ENCODE measurements at regions not wholly inside any gene's neighbourhood (a gene's known extent, or its start where the extent isn't known, plus 50 kb on each side); places are given as distances from the start of the nearest gene placed in this dataset.

DNA sequence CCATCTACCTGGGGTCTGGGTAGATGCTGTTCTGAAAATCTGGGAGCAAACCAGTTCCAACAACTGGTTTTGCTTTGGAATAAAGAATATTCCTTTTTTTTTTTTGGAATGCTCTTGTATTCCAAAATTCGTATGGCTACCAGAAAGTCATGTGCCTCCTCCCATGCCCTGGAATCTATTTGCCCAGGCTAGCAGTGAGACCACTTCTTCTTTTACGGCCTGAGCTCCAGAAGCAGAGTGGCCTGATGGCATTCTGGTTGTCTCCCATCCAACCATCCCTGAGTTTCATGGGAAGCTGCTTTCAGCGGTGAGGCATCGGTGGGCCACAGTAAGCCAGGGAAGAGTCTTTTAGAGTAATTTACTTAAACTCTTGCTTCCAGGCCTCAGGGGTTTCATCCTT is 113.4 kb upstream of the RAB4A start:
- H3K9me3 ChIP-seq (ENCODE audit: low read length): no peaks in the 10 kb centered on the region
- no peak for ATAC-seq
- no peaks in the 10 kb centered on the region for H4K20me1 ChIP-seq (ENCODE audit: insufficient read depth, low read length)
- H3K4me1 ChIP-seq (ENCODE audit: insufficient read depth, low read length): peaks cover 54% of the 10 kb centered on the region
- BruUV-seq (replicated peaks): no TSS peak
- TF ChIP-seq AGO2 (optimal IDR thresholded peaks at IDR 0.05; ENCODE audit: low read depth, low read length) (no peak), PRPF4 (IDR thresholded peaks at IDR 0.05; ENCODE audit: low read depth, low read length, poor library complexity, severe bottlenecking) (no peak), ZNF234 (CRISPR knock-in tag; conservative IDR thresholded peaks at IDR 0.05) (no peak), RFX5 (IDR thresholded peaks at IDR 0.05; ENCODE audit: low read depth, low read length) (no peak), MIXL1 (CRISPR knock-in tag; IDR thresholded peaks at IDR 0.05) (no peak)
- in situ Hi-C loops (cut with HindIII; ENCODE audit: extremely low pct_ligation_motif_present, low pct_unique_long_range_greater_than_20kb): loop anchor here (5.0 to 10.0 kb wide), 2 partner anchors 420 to 463 kb away; partner anchors contain the start of gene RHOU
- WGBS (ENCODE audit: low lambda C conversion rate): 92% methylated on average over 4 of the region's 4 CpGs
- CTCF ChIA-PET (ENCODE audit: low intra/inter-chr PET ratio, low total read pairs): interaction anchor here (1.0 to 1.5 kb wide), 2 partner anchors 70 to 493 kb away, joined by 5 to 9 read pairs; no protein-coding TSS in a partner anchor
- H3K27me3 ChIP-seq (ENCODE audit: control insufficient read depth in 1 of 2, insufficient read depth in 2 of 2, low read length in 2 of 2): no peaks in the 10 kb centered on the region
- H3K27ac ChIP-seq (ENCODE audit: extremely low read length, insufficient read depth, low read length): no peak overlapping the region
- H3K4me2 ChIP-seq (ENCODE audit: low read depth, low read length): no peak overlapping the region
- no peak overlapping the region for H2AFZ ChIP-seq (ENCODE audit: low read length)
- DNase-seq (ENCODE audit: low spot score): no peak
- no peaks in the 10 kb centered on the region for H3K36me3 ChIP-seq (replicated peaks in 1 of 2; ENCODE audit: control insufficient read depth in 1 of 2, insufficient read depth in 2 of 2, low read length in 2 of 2)
- intact Hi-C loops (cut with micrococcal nuclease; ENCODE audit: unreplicated experiment): loop anchor here (1.0 to 2.0 kb wide), 2 partner anchors 421 to 493 kb away; no protein-coding TSS in a partner anchor
- POLR2A ChIA-PET: interaction anchor here (1.5 kb wide), 1 partner anchor 27 kb away, joined by 7 read pairs; no protein-coding TSS in a partner anchor
- no peak overlapping the region for H3K9ac ChIP-seq (ENCODE audit: insufficient read depth, low read depth, low read length)
- FAIRE-seq: no peak
- H3K79me2 ChIP-seq (ENCODE audit: insufficient read depth, low read length): no peaks in the 10 kb centered on the region
- H3K4me3 ChIP-seq (replicated peaks in 1 of 3; ENCODE audit: insufficient read depth in 1 of 3, low read depth in 2 of 3, low read length in 3 of 3): no peak overlapping the region

DNA sequence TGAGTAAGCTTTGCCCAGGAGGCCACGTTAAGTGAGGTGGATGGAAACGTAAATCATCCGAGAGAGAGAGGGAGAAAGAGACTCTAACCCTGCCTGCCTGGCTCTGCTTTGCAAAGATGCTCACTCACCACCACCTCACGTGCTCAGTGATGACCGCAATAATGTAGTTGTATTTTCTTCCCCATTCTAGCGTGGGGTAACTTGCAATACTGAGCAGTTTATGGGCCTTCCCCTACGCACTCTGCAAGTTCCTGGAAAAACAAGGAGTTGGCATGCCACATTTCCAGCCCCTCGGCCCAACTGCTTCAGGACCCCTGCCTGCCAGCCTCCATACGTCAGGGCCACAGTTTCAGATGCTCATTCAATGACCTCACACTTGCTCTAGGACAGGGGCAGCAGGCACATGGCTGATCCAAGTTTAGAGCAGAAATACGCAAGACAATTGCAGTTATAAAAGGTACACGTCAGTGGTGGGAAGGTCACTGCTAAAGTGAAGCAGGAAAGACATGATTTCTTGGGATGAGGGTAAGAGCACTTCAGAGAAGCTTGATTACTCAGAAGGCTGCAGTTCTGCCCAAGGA is 112.5 kb upstream of the RAB4A start:
- Histone ChIP-seq H3K4me1 (ENCODE audit: insufficient read depth, low read length) (peaks cover 54% of the 10 kb centered on the region), H4K20me1 (ENCODE audit: insufficient read depth, low read length) (no peaks in the 10 kb centered on the region), H3K36me3 (replicated peaks in 1 of 2; ENCODE audit: control insufficient read depth in 1 of 2, insufficient read depth in 2 of 2, low read length in 2 of 2) (no peaks in the 10 kb centered on the region), H3K27ac (ENCODE audit: extremely low read length, insufficient read depth, low read length) (no peak overlapping the region), H3K79me2 (ENCODE audit: insufficient read depth, low read length) (no peaks in the 10 kb centered on the region), H3K9me3 (ENCODE audit: low read length) (no peaks in the 10 kb centered on the region), H3K4me2 (ENCODE audit: low read depth, low read length) (no peak overlapping the region), H3K4me3 (replicated peaks in 1 of 3; ENCODE audit: insufficient read depth in 1 of 3, low read depth in 2 of 3, low read length in 3 of 3) (no peak overlapping the region), H3K27me3 (ENCODE audit: control insufficient read depth in 1 of 2, insufficient read depth in 2 of 2, low read length in 2 of 2) (no peaks in the 10 kb centered on the region; a peak in 1 of 5 replicates), H2AFZ (ENCODE audit: low read length) (no peak overlapping the region), H3K9ac (ENCODE audit: insufficient read depth, low read depth, low read length) (no peak overlapping the region)
- ATAC-seq: no peak
- ChIA-PET POLR2A (no interaction called here), CTCF (ENCODE audit: low intra/inter-chr PET ratio, low total read pairs) (no interaction called here)
- in situ Hi-C loops (cut with HindIII; ENCODE audit: extremely low pct_ligation_motif_present, low pct_unique_long_range_greater_than_20kb) (loop anchor here (5.0 to 10.0 kb wide), 2 partner anchors 421 to 464 kb away; partner anchors contain the start of gene RHOU), intact Hi-C loops (cut with micrococcal nuclease; ENCODE audit: unreplicated experiment) (no loop called here)
- no peak for FAIRE-seq
- DNase-seq (ENCODE audit: low spot score): no peak
- WGBS (ENCODE audit: low lambda C conversion rate): 83% methylated on average over 11 of the region's 11 CpGs
- no TSS peak for BruUV-seq (replicated peaks)
- TF ChIP-seq ZZZ3 (CRISPR knock-in tag; IDR thresholded peaks at IDR 0.05; ENCODE audit: borderline replicate concordance) (no peak), ZNF691 (CRISPR knock-in tag; IDR thresholded peaks at IDR 0.05; ENCODE audit: borderline replicate concordance, low read depth) (no peak), ZNF24 (IDR thresholded peaks at IDR 0.05) (no peak), POGZ (CRISPR knock-in tag; IDR thresholded peaks at IDR 0.05) (no peak), KAT2B (IDR thresholded peaks at IDR 0.05; ENCODE audit: borderline replicate concordance, low read depth, low read length) (no peak), SOX6 (IDR thresholded peaks at IDR 0.05) (no peak), SOX6 (CRISPR knock-in tag; IDR thresholded peaks at IDR 0.05) (no peak), NR2F2 (IDR thresholded peaks at IDR 0.05; ENCODE audit: borderline replicate concordance, low read depth) (no peak), ZNF354B (CRISPR knock-in tag; IDR thresholded peaks at IDR 0.05) (no peak), RBAK (CRISPR knock-in tag; IDR thresholded peaks at IDR 0.05) (no peak), REXO4 (CRISPR knock-in tag; IDR thresholded peaks at IDR 0.05; ENCODE audit: borderline replicate concordance) (no peak), NFE2 (CRISPR knock-in tag; IDR thresholded peaks at IDR 0.05) (no peak), NCOR1 (IDR thresholded peaks at IDR 0.05; ENCODE audit: borderline replicate concordance, low read length) (no peak), KAT7 (CRISPR knock-in tag; IDR thresholded peaks at IDR 0.05; ENCODE audit: borderline replicate concordance) (no peak), ZFP62 (CRISPR knock-in tag; IDR thresholded peaks at IDR 0.05) (no peak), RBM22 (optimal IDR thresholded peaks at IDR 0.05; ENCODE audit: low read length) (no peak), IRX3 (CRISPR knock-in tag; IDR thresholded peaks at IDR 0.05; ENCODE audit: borderline replicate concordance, low read depth) (no peak)

All from HepG2 (cell line).